ENCODE measurements at regions not wholly inside any gene's neighbourhood (a gene's known extent, or its start where the extent isn't known, plus 50 kb on each side); places are given as distances from the start of the nearest gene placed in this dataset.

GRCh38 chr3:159277814-159278213, 476.0 kb downstream of the MFSD1 start:
- no peaks in the 10 kb centered on the region for H3K27me3 ChIP-seq (ENCODE audit: low read length)
- TF ChIP-seq CTCF (IDR thresholded peaks at IDR 0.05; ENCODE audit: insufficient read depth, low read length, poor library complexity, severe bottlenecking) (no peak), EZH2phosphoT487 (conservative IDR thresholded peaks at IDR 0.05; ENCODE audit: low read length) (no peak)
- H3K36me3 ChIP-seq (ENCODE audit: low read length): no peaks in the 10 kb centered on the region
- no peak overlapping the region for H3K4me2 ChIP-seq (ENCODE audit: low read depth, low read length, poor library complexity, severe bottlenecking)
- H3K79me2 ChIP-seq (ENCODE audit: insufficient read depth, low read length): no peaks in the 10 kb centered on the region
- H3K4me3 ChIP-seq (ENCODE audit: insufficient read depth, low read length, poor library complexity, severe bottlenecking): no peak overlapping the region
- no peak overlapping the region for H3K9ac ChIP-seq (ENCODE audit: low read length)
- H3K27ac ChIP-seq (ENCODE audit: low read depth, low read length): no peak overlapping the region
- no peak overlapping the region for H2AFZ ChIP-seq (ENCODE audit: low read depth, low read length, severe bottlenecking)
- H3K9me2 ChIP-seq (replicated peaks; ENCODE audit: insufficient read depth, low read length): no peaks in the 10 kb centered on the region
- no peaks in the 10 kb centered on the region for H3F3A ChIP-seq (ENCODE audit: insufficient read depth)
- H4K20me1 ChIP-seq (ENCODE audit: low read depth, low read length): no peaks in the 10 kb centered on the region
- no peaks in the 10 kb centered on the region for H3K9me3 ChIP-seq (ENCODE audit: insufficient read depth, low read length)

GRCh38 chr3:159280386-159281191, 478.7 kb downstream of the MFSD1 start:
- no peak overlapping the region for H2AFZ ChIP-seq (ENCODE audit: low read depth, low read length, severe bottlenecking)
- H3K9me3 ChIP-seq (ENCODE audit: insufficient read depth, low read length): no peaks in the 10 kb centered on the region
- H3K4me2 ChIP-seq (ENCODE audit: low read depth, low read length, poor library complexity, severe bottlenecking): no peak overlapping the region
- H3K79me2 ChIP-seq (ENCODE audit: insufficient read depth, low read length): no peaks in the 10 kb centered on the region
- no peaks in the 10 kb centered on the region for H3F3A ChIP-seq (ENCODE audit: insufficient read depth)
- H4K20me1 ChIP-seq (ENCODE audit: low read depth, low read length): no peaks in the 10 kb centered on the region
- H3K27me3 ChIP-seq (ENCODE audit: low read length): no peaks in the 10 kb centered on the region
- H3K36me3 ChIP-seq (ENCODE audit: low read length): no peaks in the 10 kb centered on the region
- no peak overlapping the region for H3K4me3 ChIP-seq (ENCODE audit: insufficient read depth, low read length, poor library complexity, severe bottlenecking)
- H3K27ac ChIP-seq (ENCODE audit: low read depth, low read length): no peak overlapping the region
- no peaks in the 10 kb centered on the region for H3K9me2 ChIP-seq (replicated peaks; ENCODE audit: insufficient read depth, low read length)
- TF ChIP-seq EZH2phosphoT487 (conservative IDR thresholded peaks at IDR 0.05; ENCODE audit: low read length) (no peak), CTCF (IDR thresholded peaks at IDR 0.05; ENCODE audit: insufficient read depth, low read length, poor library complexity, severe bottlenecking) (no peak)
- no peak overlapping the region for H3K9ac ChIP-seq (ENCODE audit: low read length)

- no peak for TF ChIP-seq EZH2phosphoT487 (conservative IDR thresholded peaks at IDR 0.05; ENCODE audit: low read length)
- no peak for TF ChIP-seq CTCF (IDR thresholded peaks at IDR 0.05; ENCODE audit: insufficient read depth, low read length, poor library complexity, severe bottlenecking)
- Histone ChIP-seq H3K4me3 (ENCODE audit: insufficient read depth, low read length, poor library complexity, severe bottlenecking) (no peak overlapping the region), H3K36me3 (ENCODE audit: low read length) (no peaks in the 10 kb centered on the region), H2AFZ (ENCODE audit: low read depth, low read length, severe bottlenecking) (no peak overlapping the region), H3K27me3 (ENCODE audit: low read length) (no peaks in the 10 kb centered on the region), H3K4me2 (ENCODE audit: low read depth, low read length, poor library complexity, severe bottlenecking) (no peak overlapping the region), H3K9me3 (ENCODE audit: insufficient read depth, low read length) (no peaks in the 10 kb centered on the region), H3K79me2 (ENCODE audit: insufficient read depth, low read length) (no peaks in the 10 kb centered on the region), H3K9me2 (replicated peaks; ENCODE audit: insufficient read depth, low read length) (no peaks in the 10 kb centered on the region), H4K20me1 (ENCODE audit: low read depth, low read length) (no peaks in the 10 kb centered on the region), H3F3A (ENCODE audit: insufficient read depth) (no peaks in the 10 kb centered on the region), H3K27ac (ENCODE audit: low read depth, low read length) (no peak overlapping the region), H3K9ac (ENCODE audit: low read length) (no peak overlapping the region)
Measured at GRCh38 chr3:159293493-159293892, 491.6 kb downstream of the MFSD1 start.

Measured in SU-DHL-6 (cell line).